ENCODE measurements at regions not wholly inside any gene's neighbourhood (a gene's known extent, or its start where the extent isn't known, plus 50 kb on each side); places are given as distances from the start of the nearest gene placed in this dataset.

DNA sequence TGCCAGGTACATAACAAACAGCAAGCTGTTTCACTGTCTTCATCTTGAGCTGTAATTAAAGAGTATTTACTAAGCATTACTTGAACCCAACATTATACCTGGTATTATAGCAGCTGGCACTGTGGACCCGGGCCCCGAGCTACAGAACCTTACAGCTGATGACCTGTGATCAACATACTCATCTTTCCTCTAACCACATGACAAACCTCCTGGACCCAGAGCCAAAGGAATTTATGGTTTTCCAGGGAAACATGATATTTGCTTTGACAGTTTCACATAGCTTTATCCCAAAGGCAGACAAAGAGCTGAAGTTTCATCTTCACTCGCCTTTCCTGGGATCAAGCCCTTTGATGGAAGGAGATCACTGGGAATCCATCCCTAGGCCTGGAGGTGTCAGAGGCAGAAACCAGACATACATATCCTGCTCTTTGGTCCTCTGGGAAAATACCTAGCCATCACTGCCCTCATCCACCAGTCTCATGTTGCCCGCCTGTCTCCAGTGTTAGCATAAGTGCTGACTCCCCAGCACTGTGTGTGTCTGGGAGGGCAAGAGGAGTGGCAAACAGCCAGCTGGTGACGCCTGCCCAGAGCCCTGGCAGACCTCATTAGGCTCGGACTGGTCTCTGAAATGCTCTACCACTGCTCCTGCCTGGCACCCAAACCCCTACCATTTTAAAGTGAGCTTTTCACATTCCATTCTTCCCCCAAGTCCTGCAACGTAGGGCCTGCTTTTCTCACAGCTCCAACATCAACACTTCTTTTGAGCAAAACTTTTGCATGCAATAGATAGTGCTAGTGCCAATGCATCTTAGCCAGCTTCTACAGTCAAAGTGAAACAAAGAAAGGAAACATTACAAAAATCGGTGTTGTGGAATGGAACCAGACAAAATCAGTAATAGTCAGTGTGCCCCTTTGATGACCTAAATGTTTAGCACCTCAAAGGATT is 138.8 kb upstream of the CTAGE1 start (continued):
- TF ChIP-seq BACH1 (IDR thresholded peaks at IDR 0.05; ENCODE audit: borderline replicate concordance) (no peak), BHLHE40 (IDR thresholded peaks at IDR 0.05; ENCODE audit: borderline replicate concordance in 1 of 2, low read depth in 2 of 2, low read length in 1 of 2) (no peak), CBX5 (IDR thresholded peaks at IDR 0.05; ENCODE audit: low read depth) (no peak), SKIL (IDR thresholded peaks at IDR 0.05; ENCODE audit: low read depth, poor library complexity, severe bottlenecking) (no peak), NFIC (IDR thresholded peaks at IDR 0.05; ENCODE audit: low read depth, low read length) (no peak), RFX5 (IDR thresholded peaks at IDR 0.05; ENCODE audit: low read depth, low read length) (no peak), KLF5 (IDR thresholded peaks at IDR 0.05; ENCODE audit: partially characterized antibody) (no peak)
- TF ChIP-seq, protein P1, sequence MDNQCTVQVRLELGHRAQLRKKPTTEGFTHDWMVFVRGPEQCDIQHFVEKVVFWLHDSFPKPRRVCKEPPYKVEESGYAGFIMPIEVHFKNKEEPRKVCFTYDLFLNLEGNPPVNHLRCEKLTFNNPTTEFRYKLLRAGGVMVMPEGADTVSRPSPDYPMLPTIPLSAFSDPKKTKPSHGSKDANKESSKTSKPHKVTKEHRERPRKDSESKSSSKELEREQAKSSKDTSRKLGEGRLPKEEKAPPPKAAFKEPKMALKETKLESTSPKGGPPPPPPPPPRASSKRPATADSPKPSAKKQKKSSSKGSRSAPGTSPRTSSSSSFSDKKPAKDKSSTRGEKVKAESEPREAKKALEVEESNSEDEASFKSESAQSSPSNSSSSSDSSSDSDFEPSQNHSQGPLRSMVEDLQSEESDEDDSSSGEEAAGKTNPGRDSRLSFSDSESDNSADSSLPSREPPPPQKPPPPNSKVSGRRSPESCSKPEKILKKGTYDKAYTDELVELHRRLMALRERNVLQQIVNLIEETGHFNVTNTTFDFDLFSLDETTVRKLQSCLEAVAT (IDR thresholded peaks at IDR 0.05): no peak
- TF ChIP-seq, protein P2, sequence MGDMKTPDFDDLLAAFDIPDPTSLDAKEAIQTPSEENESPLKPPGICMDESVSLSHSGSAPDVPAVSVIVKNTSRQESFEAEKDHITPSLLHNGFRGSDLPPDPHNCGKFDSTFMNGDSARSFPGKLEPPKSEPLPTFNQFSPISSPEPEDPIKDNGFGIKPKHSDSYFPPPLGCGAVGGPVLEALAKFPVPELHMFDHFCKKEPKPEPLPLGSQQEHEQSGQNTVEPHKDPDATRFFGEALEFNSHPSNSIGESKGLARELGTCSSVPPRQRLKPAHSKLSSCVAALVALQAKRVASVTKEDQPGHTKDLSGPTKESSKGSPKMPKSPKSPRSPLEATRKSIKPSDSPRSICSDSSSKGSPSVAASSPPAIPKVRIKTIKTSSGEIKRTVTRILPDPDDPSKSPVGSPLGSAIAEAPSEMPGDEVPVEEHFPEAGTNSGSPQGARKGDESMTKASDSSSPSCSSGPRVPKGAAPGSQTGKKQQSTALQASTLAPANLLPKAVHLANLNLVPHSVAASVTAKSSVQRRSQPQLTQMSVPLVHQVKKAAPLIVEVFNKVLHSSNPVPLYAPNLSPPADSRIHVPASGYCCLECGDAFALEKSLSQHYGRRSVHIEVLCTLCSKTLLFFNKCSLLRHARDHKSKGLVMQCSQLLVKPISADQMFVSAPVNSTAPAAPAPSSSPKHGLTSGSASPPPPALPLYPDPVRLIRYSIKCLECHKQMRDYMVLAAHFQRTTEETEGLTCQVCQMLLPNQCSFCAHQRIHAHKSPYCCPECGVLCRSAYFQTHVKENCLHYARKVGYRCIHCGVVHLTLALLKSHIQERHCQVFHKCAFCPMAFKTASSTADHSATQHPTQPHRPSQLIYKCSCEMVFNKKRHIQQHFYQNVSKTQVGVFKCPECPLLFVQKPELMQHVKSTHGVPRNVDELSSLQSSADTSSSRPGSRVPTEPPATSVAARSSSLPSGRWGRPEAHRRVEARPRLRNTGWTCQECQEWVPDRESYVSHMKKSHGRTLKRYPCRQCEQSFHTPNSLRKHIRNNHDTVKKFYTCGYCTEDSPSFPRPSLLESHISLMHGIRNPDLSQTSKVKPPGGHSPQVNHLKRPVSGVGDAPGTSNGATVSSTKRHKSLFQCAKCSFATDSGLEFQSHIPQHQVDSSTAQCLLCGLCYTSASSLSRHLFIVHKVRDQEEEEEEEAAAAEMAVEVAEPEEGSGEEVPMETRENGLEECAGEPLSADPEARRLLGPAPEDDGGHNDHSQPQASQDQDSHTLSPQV (IDR thresholded peaks at IDR 0.05): no peak
- TF ChIP-seq, protein P3, sequence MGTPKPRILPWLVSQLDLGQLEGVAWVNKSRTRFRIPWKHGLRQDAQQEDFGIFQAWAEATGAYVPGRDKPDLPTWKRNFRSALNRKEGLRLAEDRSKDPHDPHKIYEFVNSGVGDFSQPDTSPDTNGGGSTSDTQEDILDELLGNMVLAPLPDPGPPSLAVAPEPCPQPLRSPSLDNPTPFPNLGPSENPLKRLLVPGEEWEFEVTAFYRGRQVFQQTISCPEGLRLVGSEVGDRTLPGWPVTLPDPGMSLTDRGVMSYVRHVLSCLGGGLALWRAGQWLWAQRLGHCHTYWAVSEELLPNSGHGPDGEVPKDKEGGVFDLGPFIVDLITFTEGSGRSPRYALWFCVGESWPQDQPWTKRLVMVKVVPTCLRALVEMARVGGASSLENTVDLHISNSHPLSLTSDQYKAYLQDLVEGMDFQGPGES (IDR thresholded peaks at IDR 0.05): no peak
- TF ChIP-seq, protein P4, sequence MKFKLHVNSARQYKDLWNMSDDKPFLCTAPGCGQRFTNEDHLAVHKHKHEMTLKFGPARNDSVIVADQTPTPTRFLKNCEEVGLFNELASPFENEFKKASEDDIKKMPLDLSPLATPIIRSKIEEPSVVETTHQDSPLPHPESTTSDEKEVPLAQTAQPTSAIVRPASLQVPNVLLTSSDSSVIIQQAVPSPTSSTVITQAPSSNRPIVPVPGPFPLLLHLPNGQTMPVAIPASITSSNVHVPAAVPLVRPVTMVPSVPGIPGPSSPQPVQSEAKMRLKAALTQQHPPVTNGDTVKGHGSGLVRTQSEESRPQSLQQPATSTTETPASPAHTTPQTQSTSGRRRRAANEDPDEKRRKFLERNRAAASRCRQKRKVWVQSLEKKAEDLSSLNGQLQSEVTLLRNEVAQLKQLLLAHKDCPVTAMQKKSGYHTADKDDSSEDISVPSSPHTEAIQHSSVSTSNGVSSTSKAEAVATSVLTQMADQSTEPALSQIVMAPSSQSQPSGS (IDR thresholded peaks at IDR 0.05; ENCODE audit: low read length): no peak
- TF ChIP-seq, protein P5, sequence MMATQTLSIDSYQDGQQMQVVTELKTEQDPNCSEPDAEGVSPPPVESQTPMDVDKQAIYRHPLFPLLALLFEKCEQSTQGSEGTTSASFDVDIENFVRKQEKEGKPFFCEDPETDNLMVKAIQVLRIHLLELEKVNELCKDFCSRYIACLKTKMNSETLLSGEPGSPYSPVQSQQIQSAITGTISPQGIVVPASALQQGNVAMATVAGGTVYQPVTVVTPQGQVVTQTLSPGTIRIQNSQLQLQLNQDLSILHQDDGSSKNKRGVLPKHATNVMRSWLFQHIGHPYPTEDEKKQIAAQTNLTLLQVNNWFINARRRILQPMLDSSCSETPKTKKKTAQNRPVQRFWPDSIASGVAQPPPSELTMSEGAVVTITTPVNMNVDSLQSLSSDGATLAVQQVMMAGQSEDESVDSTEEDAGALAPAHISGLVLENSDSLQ (IDR thresholded peaks at IDR 0.05): no peak

Data from GM12878 (cell line).